ENCODE measurements at regions not wholly inside any gene's neighbourhood (a gene's known extent, or its start where the extent isn't known, plus 50 kb on each side); places are given as distances from the start of the nearest gene placed in this dataset.
"Not testable (repeated sequence)": the region's sequence is repeated elsewhere in the genome, so short reads cannot be mapped to it uniquely, and the experiment has no call there.

DNA sequence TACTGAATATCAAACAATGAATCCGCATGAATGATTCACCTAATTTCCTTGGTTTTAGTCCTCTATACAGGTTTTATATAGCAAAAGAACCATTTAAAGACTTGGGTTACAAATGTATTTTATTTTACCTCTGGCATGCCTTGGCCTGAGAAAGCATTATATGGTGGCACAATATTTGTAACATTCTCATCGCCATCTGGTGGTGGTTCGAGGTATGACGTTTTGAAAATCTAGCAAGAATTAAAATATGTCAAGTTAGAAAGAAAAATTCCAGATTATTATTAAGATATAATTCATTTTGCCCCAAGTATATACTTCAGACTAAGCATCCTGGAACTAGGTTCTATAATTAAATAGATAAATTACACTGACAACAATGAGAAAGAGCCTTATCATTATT is 445.9 kb downstream of the ZNF33B start:
- not testable (repeated sequence) for TF ChIP-seq TARDBP (IDR thresholded peaks at IDR 0.05); L3MBTL2 (conservative IDR thresholded peaks at IDR 0.05); NFRKB (IDR thresholded peaks at IDR 0.05); ARNT (IDR thresholded peaks at IDR 0.05); FOXA1 (IDR thresholded peaks at IDR 0.05)
